ENCODE measurements at regions not wholly inside any gene's neighbourhood (a gene's known extent, or its start where the extent isn't known, plus 50 kb on each side); places are given as distances from the start of the nearest gene placed in this dataset.

DNA sequence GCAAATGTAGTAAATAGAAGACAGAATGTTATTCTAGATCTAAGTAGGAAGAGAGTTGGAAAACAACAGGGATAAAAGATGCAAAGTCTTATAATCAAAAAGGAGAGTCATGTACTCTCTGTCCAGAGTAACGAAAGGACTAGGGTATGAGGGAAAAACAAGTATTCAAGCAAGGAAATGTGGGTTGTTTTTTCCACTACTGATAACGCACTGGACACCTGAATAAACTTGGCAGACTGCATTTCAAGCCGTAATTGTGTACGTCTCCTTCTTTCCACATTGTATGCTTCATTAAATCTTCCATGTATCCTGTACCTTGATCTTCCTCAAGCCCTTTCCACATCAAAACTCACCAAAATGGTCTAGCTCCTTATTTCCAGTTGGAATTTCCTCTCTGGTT lies 420.6 kb downstream of the ZEB2 start:
- ChIA-PET POLR2A (no interaction called here), CTCF (no interaction called here)

- ChIA-PET CTCF (no interaction called here), POLR2A (interaction anchor here (0.6 kb wide), 1 partner anchor 847 kb away, joined by 4 read pairs; no protein-coding TSS in a partner anchor)
These were observed 422.3 kb downstream of the ZEB2 start for GRCh38 chr2:144097440-144098225.

DNA sequence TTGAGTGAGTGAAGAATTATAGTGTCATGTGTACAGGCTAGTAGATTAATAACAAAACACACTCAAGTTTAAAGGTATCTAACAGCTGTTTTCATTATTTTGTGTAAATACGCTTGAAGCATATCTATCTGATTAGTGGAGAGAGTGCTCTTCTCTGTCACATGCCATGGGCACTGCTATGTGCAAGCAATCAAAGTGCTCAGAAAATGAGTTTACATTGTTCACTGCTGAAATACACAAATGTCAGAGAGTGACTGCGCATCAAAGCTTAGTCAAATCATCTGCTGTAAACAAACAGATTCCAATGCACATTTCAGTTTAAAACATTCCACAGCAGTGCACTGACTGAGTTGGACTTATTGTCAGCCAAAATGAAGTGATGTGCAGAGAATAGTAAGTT lies 423.4 kb downstream of the ZEB2 start:
- POLR2A ChIA-PET, result no interaction called here
- CTCF ChIA-PET, result interaction anchor here (0.6 kb wide), 1 partner anchor 12 kb away, joined by 4 read pairs; no protein-coding TSS in a partner anchor

GRCh38 chr2:144094408-144095151 lies 425.3 kb downstream of the ZEB2 start:
- POLR2A ChIA-PET, result no interaction called here

DNA sequence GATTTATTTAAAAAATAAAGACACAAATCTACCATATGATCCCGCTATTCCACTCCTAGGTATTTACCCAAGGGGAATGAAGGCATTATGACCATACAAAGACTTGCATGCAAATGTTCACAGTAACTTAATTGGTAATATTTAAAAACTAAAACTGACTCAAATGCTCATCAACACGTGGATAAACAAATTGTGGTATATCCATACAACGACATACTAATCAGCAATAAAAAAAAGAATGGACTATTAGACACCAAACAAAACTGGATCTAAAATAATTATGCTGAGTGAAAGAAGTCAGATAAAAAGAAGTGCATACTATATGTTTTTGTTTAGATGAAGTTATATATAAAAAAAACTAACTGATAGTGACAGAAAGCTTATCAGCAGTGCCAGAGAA lies 428.3 kb downstream of the ZEB2 start:
- ChIA-PET POLR2A (no interaction called here), CTCF (no interaction called here)

More at GRCh38 chr2:144094408-144095151, 425.3 kb downstream of the ZEB2 start:
- CTCF ChIA-PET, result no interaction called here

- ChIA-PET CTCF (no interaction called here), POLR2A (no interaction called here)
These were observed 431.1 kb downstream of the ZEB2 start for GRCh38 chr2:144088863-144089262.

DNA sequence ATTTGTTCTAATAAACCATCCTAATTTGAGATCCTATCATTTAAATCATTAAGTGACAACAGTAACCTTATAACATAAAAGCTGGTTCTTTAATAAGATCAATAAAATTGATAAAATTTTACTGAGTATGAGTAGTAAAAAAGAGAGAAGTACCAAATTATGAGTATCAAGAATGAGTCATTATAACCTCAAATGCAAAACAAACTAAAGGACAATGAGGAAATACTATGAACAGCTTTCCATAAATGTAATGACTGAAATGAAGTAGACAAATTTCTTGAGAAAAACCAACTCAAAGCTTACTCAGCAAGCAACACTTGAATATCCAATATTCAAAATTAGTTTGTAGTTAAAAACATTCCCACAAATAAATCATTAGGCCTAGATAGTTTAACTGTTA lies 433.0 kb downstream of the ZEB2 start:
- ChIA-PET CTCF (no interaction called here), POLR2A (no interaction called here)

- POLR2A ChIA-PET, result no interaction called here
- CTCF ChIA-PET, result no interaction called here
These were observed 434.9 kb downstream of the ZEB2 start for GRCh38 chr2:144085016-144085415.

- ChIA-PET CTCF (no interaction called here), POLR2A (interaction anchor here (0.6 kb wide), 1 partner anchor 497 kb away, joined by 3 read pairs; no protein-coding TSS in a partner anchor)
These were observed 435.7 kb downstream of the ZEB2 start for GRCh38 chr2:144084114-144084661.

DNA sequence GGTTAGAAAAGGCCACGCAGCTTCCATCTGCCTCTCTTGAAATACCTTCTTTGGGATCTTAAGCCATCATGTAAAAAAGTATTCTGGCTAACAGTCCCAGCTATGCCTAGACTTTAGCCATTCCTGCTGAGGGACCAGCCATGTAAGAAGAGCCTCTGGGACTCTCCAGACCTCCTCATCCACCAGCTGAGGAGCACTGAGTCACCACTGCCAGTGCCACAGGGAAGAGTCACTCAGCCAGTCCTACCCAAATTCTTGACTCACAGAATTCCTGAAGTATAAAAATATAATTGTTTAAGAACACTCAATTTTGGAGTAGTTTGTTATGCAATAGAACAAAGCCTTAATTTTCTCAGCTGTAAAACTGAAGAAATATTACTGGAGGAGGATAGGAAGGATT lies 436.7 kb downstream of the ZEB2 start:
- CTCF ChIA-PET, result no interaction called here
- POLR2A ChIA-PET, result no interaction called here

DNA sequence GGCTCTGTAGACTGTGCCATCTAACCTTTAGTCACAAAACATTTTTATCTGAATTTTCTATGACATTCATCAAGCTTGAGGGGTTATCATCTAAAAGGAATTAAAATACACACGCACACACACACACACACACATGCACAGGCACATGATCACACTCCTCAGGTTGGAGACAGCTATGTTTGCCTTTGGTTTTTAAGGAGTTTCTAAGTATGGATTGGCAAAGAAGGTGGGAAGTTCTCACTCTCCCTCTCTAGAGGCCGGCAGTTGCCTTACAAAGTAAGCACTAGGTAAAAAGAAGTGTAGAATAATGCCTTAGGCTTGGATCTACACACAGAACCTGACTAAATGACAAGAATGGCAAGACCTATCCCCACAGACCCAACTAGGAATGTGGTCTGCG lies 437.1 kb downstream of the ZEB2 start:
- CTCF ChIA-PET, result no interaction called here
- POLR2A ChIA-PET, result no interaction called here

DNA sequence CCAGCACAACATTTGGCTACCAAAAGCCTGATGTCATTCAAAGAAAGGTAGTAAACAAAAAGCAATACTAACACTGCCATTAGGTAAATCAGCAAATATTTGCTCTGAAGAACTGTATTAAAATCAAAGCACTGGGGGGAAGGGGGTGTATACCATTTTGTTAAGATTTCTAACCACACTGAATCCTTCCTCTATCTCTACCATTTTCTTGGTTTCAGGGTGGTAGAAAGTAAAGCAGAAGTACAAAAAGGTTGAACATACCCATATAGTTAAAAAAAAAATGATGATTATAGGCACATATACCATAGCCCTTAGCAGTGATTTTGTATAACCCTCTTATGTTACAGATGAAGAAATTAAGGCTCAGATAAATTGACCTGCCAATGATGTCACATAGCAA lies 437.6 kb downstream of the ZEB2 start:
- ChIA-PET POLR2A (no interaction called here), CTCF (no interaction called here)

- ChIA-PET CTCF (no interaction called here), POLR2A (no interaction called here)
These were observed 438.6 kb downstream of the ZEB2 start for GRCh38 chr2:144081272-144081671.

DNA sequence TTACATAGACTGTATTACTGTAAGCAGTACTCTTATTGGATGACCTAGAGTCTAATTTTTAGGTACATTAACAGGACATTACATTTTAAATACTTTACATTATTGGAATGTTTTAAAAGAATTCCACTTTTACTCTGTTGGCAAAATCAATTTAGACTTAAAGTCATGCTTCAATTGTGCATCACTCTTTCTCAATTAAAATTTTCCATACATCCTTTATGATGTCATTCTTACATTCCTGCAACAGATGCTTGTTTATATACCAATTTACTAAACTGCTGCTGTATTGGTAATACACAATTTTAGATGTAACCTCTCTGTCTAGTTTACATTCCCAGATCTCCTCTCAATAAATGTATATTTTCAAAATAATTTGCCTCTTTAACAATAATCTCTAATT lies 440.1 kb downstream of the ZEB2 start:
- POLR2A ChIA-PET, result no interaction called here
- CTCF ChIA-PET, result no interaction called here

DNA sequence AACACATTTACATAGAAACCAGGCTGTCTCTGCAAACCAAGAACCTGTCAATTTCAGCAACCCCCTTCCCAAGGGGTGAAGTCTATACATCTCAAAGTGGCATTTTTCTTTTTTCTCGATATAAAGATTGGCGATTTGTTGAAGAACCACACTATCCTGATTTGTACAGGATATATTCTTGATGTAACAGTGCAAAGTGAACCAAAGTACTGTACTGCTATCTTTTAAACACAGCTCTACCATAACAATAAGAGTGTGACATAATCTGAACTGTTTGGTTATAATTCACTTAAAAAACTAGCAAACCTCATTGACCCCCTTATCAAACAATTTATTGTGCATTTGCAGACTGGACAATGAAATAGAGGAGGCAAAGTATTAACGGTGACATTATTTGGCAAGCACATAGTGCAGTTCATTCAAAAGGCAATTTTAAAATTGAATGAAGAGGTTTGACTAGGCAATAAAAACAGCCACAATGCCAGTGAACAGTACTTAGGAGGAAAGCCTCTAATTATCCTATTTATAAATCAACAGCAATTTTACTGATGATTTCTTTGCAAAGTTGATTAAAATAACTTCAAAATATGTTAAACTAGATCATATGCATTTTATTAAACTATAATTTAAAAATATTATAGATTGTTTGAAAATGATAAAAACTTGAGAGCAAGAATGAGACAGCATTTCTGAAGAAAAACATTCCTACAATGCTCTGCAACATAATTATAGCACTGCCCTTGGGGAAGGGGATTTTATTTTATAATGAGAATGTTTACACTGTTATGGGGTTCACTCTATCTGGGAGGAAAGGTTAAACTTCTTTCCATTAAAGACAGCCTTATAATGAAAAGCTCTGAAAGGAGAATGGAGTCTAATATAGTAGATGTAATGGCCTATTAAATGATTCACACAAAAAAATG lies 440.9 kb downstream of the ZEB2 start:
- CTCF ChIA-PET, result interaction anchor here (0.5 kb wide), 1 partner anchor 171 kb away, joined by 5 read pairs; no protein-coding TSS in a partner anchor

GRCh38 chr2:144078106-144078505 lies 441.8 kb downstream of the ZEB2 start:
- ChIA-PET CTCF (no interaction called here), POLR2A (no interaction called here)

More for the DNA sequence above, 440.9 kb downstream of the ZEB2 start:
- POLR2A ChIA-PET, result no interaction called here

DNA sequence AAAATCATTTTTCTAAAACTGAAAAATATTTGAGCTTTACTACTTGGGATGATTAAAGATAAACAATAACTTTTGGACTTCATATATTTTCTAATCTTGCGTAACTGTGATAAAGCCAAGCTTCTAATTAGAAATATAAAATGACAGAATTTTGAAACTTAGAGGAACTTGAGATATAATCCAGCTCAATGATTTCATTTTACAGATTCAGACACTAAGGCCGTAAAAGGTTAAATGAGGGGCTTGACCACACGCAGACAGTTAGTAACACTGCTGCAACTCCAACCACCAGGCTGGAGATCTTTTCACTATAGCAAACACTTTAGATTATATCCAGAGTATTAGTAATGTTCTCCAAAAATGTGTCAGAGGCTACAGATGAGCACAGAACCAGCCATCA lies 445.5 kb downstream of the ZEB2 start:
- ChIA-PET POLR2A (interaction anchor here (0.6 kb wide), 1 partner anchor 30 kb away, joined by 3 read pairs; no protein-coding TSS in a partner anchor), CTCF (no interaction called here)

- POLR2A ChIA-PET, result no interaction called here
- CTCF ChIA-PET, result no interaction called here
These were observed 448.5 kb downstream of the ZEB2 start for GRCh38 chr2:144071461-144071860.

- ChIA-PET CTCF (no interaction called here), POLR2A (no interaction called here)
These were observed 452.4 kb downstream of the ZEB2 start for GRCh38 chr2:144067506-144067905.

DNA sequence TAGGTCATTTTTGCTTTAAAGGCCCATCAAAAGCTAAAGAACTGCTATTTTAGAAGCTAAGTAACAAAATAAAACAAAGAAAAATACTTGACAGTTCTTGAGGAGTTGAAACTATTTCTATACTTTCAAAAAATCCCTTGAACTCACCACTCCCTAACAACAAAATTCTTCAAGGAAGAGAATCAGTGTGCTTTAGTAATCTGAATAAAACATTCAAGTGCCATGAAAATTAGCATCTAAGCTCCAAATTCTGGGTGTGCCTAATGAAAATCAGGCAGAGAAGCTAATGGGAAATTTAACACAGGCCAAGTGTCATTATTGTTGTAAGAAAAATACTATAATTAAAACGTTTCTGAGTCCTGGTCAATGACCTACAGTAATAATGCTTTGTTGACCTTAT lies 456.3 kb downstream of the ZEB2 start:
- ChIA-PET CTCF (no interaction called here), POLR2A (no interaction called here)
